OCI-LY7 (cell line): ENCODE measurements at regions not wholly inside any gene's neighbourhood (a gene's known extent, or its start where the extent isn't known, plus 50 kb on each side); places are given as distances from the start of the nearest gene placed in this dataset.
"Not testable (repeated sequence)": the region's sequence is repeated elsewhere in the genome, so short reads cannot be mapped to it uniquely, and the experiment has no call there.

Experiments used
- BruUV-seq: library from RNA; stranded (reverse); fragments of 400-500 nt; replicated peaks from 2 replicates; lab custom pipeline; 2021; lab: Mats Ljungman, UMichigan
- CTCF ChIA-PET: fragments of 300-600 bp; sonication (Branson Sonifier 250); formaldehyde crosslinking; loops from one replicate; lab custom pipeline; 2022; ENCODE audit warnings: antibody characterized with exemption; ENCODE audit not compliant: unreplicated experiment; lab: Charles Lee
- POLR2A ChIA-PET: fragments of 300-600 bp; sonication (Branson Sonifier 250); formaldehyde crosslinking; loops from one replicate; lab custom pipeline; 2022; ENCODE audit warnings: antibody characterized with exemption; lab: Charles Lee
- DNase-seq: peaks from one replicate; pipeline ENCODE4 v3.0.0-alpha.2; 2015; ENCODE audit warnings: low spot score
- H2AFZ ChIP-seq: fragments of 200-600 bp; sonication (generic), shearing (Covaris generic); 2 replicates; pipeline ENCODE4 v1.6.1; 2014; ENCODE audit warnings: mild to moderate bottlenecking, antibody characterized with exemption, low read length, moderate library complexity
- H3K27ac ChIP-seq: fragments of 200-600 bp; sonication (generic); 2 replicates; pipeline ENCODE4 v1.5.1; 2014; ENCODE audit warnings: mixed run types, low read depth, mild to moderate bottlenecking, moderate library complexity, low read length, inconsistent platforms; ENCODE audit not compliant: poor library complexity, severe bottlenecking
- H3K36me3 ChIP-seq: fragments of 200-600 bp; sonication (generic); 2 replicates; pipeline ENCODE4 v1.6.1; 2014; ENCODE audit warnings: mild to moderate bottlenecking, antibody characterized with exemption, low read length, moderate library complexity, mixed read lengths; ENCODE audit not compliant: insufficient read depth
- H3K4me1 ChIP-seq: fragments of 200-600 bp; sonication (generic); 2 replicates; pipeline ENCODE4 v1.5.1; 2014; ENCODE audit warnings: mild to moderate bottlenecking, low read length; ENCODE audit not compliant: insufficient read depth, poor library complexity, severe bottlenecking
- H3K4me2 ChIP-seq: fragments of 200-600 bp; sonication (generic); 2 replicates; pipeline ENCODE4 v1.6.1; 2014; ENCODE audit warnings: mild to moderate bottlenecking, low read length
- H3K4me3 ChIP-seq: fragments of 200-600 bp; sonication (generic); 2 replicates; pipeline ENCODE4 v1.5.1; 2014; ENCODE audit warnings: mild to moderate bottlenecking, low read depth, low read length; ENCODE audit not compliant: poor library complexity, severe bottlenecking
- H3K79me2 ChIP-seq: fragments of 200-600 bp; sonication (generic); 2 replicates; pipeline ENCODE4 v1.6.1; 2016; ENCODE audit warnings: low read depth, mild to moderate bottlenecking, low read length, moderate library complexity, mixed read lengths; ENCODE audit not compliant: insufficient read depth
- H3K9me2 ChIP-seq: fragments of 200-600 bp; sonication (generic); 2 replicates; pipeline ENCODE4 v1.6.1; 2016; ENCODE audit warnings: mild to moderate bottlenecking, low read length, mixed read lengths; ENCODE audit not compliant: insufficient read depth
- H3K9me3 ChIP-seq: fragments of 200-600 bp; sonication (generic); 2 replicates; pipeline ENCODE4 v1.6.1; 2014; ENCODE audit warnings: mild to moderate bottlenecking, mixed run types, low read length, mixed read lengths
- H4K20me1 ChIP-seq: fragments of 200-600 bp; sonication (generic); 2 replicates; pipeline ENCODE4 v1.6.1; 2014; ENCODE audit warnings: mild to moderate bottlenecking, antibody characterized with exemption, low read length, moderate library complexity, mixed read lengths; ENCODE audit not compliant: insufficient read depth
- CTCF ChIP-seq: fragments of 200-600 bp; sonication (generic); conservative IDR thresholded peaks from 2 replicates; pipeline ENCODE4 v1.5.1; 2014; ENCODE audit warnings: mild to moderate bottlenecking, antibody characterized with exemption, low read length, moderate library complexity, mixed read lengths
- EZH2phosphoT487 ChIP-seq: fragments of 200-600 bp; sonication (generic); IDR thresholded peaks from 2 replicates; pipeline ENCODE4 v1.6.1; 2018; ENCODE audit warnings: low read depth, borderline replicate concordance, mild to moderate bottlenecking, mixed run types, antibody characterized with exemption, low read length, moderate library complexity, mixed read lengths
- intact Hi-C: fragments of 100-400 bp; cut with micrococcal nuclease; formaldehyde crosslinking; loops from one replicate; pipeline ENCODE4 v1.10.0; 2022; ENCODE audit not compliant: unreplicated experiment

- intact Hi-C loops: no loop called here
- no TSS peak for BruUV-seq
- no peak for DNase-seq
- no peaks in the 10 kb centered on the region for H3K4me1 ChIP-seq
- no peak for TF ChIP-seq CTCF
- no peak for TF ChIP-seq EZH2phosphoT487
- H2AFZ ChIP-seq: no peak overlapping the region
- POLR2A ChIA-PET: no interaction called here
- H3K4me2 ChIP-seq: no peak overlapping the region
- no peaks in the 10 kb centered on the region for H3K9me2 ChIP-seq
- no peaks in the 10 kb centered on the region for H3K79me2 ChIP-seq
- no peak overlapping the region for H3K4me3 ChIP-seq
- no peaks in the 10 kb centered on the region for H3K36me3 ChIP-seq
- H3K9me3 ChIP-seq: no peaks in the 10 kb centered on the region
- no peak overlapping the region for H3K27ac ChIP-seq
- CTCF ChIA-PET: no interaction called here
- no peaks in the 10 kb centered on the region for H4K20me1 ChIP-seq
Observed at GRCh38 chr9:102405218-102405867, 589.8 kb upstream of the CYLC2 start.

GRCh38 chr9:102403514-102403913 lies 591.6 kb upstream of the CYLC2 start:
- no peaks in the 10 kb centered on the region for H3K9me2 ChIP-seq
- H3K4me2 ChIP-seq: no peak overlapping the region
- H3K9me3 ChIP-seq: no peaks in the 10 kb centered on the region
- no peaks in the 10 kb centered on the region for H3K36me3 ChIP-seq
- POLR2A ChIA-PET: no interaction called here
- no peak overlapping the region for H2AFZ ChIP-seq
- no peaks in the 10 kb centered on the region for H3K79me2 ChIP-seq
- BruUV-seq: no TSS peak
- no peaks in the 10 kb centered on the region for H4K20me1 ChIP-seq
- no peaks in the 10 kb centered on the region for H3K4me1 ChIP-seq
- CTCF ChIA-PET: no interaction called here
- DNase-seq: no peak
- intact Hi-C loops: no loop called here
- no peak overlapping the region for H3K27ac ChIP-seq
- TF ChIP-seq CTCF: no peak
- TF ChIP-seq EZH2phosphoT487: no peak
- no peak overlapping the region for H3K4me3 ChIP-seq

- Histone ChIP-seq H3K27ac (no peak overlapping the region), H3K36me3 (no peaks in the 10 kb centered on the region), H3K79me2 (no peaks in the 10 kb centered on the region), H4K20me1 (no peaks in the 10 kb centered on the region), H3K4me1 (no peaks in the 10 kb centered on the region), H3K9me2 (no peaks in the 10 kb centered on the region), H3K9me3 (no peaks in the 10 kb centered on the region), H2AFZ (no peak overlapping the region), H3K4me2 (no peak overlapping the region), H3K4me3 (no peak overlapping the region)
- intact Hi-C loops: no loop called here
- DNase-seq: no peak
- ChIA-PET POLR2A (no interaction called here), CTCF (no interaction called here)
- no peak for TF ChIP-seq CTCF
- TF ChIP-seq EZH2phosphoT487: no peak
- BruUV-seq: no TSS peak
Observed at GRCh38 chr9:102398205-102398604, 596.9 kb upstream of the CYLC2 start.

GRCh38 chr9:102385620-102386019 lies 609.5 kb upstream of the CYLC2 start:
- DNase-seq, H3K9me2 ChIP-seq, H3K9me3 ChIP-seq, H2AFZ ChIP-seq, BruUV-seq, POLR2A ChIA-PET, CTCF ChIA-PET, H3K4me1 ChIP-seq, H3K79me2 ChIP-seq, H3K4me3 ChIP-seq, H3K4me2 ChIP-seq, H3K36me3 ChIP-seq, intact Hi-C loops, H3K27ac ChIP-seq, H4K20me1 ChIP-seq: not testable (repeated sequence)
